ENCODE measurements at regions not wholly inside any gene's neighbourhood (a gene's known extent, or its start where the extent isn't known, plus 50 kb on each side); places are given as distances from the start of the nearest gene placed in this dataset.

DNA sequence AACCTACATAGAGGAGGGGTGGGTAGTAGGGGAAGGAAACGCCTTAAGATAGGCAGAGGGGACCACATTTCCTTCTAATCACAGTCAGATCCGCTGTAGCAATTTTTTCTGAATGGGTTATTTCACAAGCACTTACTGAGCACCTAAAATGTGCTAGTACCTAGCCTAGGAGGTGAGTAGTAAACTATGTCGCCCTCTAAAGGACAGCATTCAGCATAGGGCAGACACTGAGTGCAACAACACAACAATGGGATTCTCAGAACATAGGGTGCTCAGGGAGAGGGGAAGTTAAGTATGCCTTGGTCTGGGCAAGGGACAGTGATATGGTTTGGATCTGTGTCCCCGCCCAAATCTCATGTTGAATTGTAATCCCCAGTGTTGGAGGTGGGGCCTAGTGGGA is 166.1 kb upstream of the RAB6C start:
- TF ChIP-seq POLR2A (IDR thresholded peaks at IDR 0.05; ENCODE audit: low read depth, low read length) = no peak
- no peak for TF ChIP-seq TAF1 (IDR thresholded peaks at IDR 0.05; ENCODE audit: low read depth, low read length)
- no peak for TF ChIP-seq POLR2AphosphoS5 (IDR thresholded peaks at IDR 0.05; ENCODE audit: low read depth, low read length)
